ENCODE measurements at regions not wholly inside any gene's neighbourhood (a gene's known extent, or its start where the extent isn't known, plus 50 kb on each side); places are given as distances from the start of the nearest gene placed in this dataset.

- TF ChIP-seq MAX (CRISPR knock-in tag; IDR thresholded peaks at IDR 0.05) = no peak
- no peak for TF ChIP-seq FOXJ3 (CRISPR knock-in tag; IDR thresholded peaks at IDR 0.05)
- TF ChIP-seq POLR2AphosphoS5 (IDR thresholded peaks at IDR 0.05; ENCODE audit: control insufficient read depth, insufficient read depth, low read depth, low read length) = no peak
- no peak for TF ChIP-seq ZNF274 (IDR thresholded peaks at IDR 0.05; ENCODE audit: borderline replicate concordance, low read depth, low read length)
- TF ChIP-seq HIVEP1 (CRISPR knock-in tag; IDR thresholded peaks at IDR 0.05) = no peak
- TF ChIP-seq, protein P1, sequence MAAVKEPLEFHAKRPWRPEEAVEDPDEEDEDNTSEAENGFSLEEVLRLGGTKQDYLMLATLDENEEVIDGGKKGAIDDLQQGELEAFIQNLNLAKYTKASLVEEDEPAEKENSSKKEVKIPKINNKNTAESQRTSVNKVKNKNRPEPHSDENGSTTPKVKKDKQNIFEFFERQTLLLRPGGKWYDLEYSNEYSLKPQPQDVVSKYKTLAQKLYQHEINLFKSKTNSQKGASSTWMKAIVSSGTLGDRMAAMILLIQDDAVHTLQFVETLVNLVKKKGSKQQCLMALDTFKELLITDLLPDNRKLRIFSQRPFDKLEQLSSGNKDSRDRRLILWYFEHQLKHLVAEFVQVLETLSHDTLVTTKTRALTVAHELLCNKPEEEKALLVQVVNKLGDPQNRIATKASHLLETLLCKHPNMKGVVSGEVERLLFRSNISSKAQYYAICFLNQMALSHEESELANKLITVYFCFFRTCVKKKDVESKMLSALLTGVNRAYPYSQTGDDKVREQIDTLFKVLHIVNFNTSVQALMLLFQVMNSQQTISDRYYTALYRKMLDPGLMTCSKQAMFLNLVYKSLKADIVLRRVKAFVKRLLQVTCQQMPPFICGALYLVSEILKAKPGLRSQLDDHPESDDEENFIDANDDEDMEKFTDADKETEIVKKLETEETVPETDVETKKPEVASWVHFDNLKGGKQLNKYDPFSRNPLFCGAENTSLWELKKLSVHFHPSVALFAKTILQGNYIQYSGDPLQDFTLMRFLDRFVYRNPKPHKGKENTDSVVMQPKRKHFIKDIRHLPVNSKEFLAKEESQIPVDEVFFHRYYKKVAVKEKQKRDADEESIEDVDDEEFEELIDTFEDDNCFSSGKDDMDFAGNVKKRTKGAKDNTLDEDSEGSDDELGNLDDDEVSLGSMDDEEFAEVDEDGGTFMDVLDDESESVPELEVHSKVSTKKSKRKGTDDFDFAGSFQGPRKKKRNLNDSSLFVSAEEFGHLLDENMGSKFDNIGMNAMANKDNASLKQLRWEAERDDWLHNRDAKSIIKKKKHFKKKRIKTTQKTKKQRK (IDR thresholded peaks at IDR 0.05; ENCODE audit: borderline replicate concordance, low read depth, low read length) = no peak
- TF ChIP-seq MAFF (IDR thresholded peaks at IDR 0.05; ENCODE audit: low read length) = no peak
- no peak for TF ChIP-seq SP1 (CRISPR knock-in tag; IDR thresholded peaks at IDR 0.05)
- TF ChIP-seq, protein P2, sequence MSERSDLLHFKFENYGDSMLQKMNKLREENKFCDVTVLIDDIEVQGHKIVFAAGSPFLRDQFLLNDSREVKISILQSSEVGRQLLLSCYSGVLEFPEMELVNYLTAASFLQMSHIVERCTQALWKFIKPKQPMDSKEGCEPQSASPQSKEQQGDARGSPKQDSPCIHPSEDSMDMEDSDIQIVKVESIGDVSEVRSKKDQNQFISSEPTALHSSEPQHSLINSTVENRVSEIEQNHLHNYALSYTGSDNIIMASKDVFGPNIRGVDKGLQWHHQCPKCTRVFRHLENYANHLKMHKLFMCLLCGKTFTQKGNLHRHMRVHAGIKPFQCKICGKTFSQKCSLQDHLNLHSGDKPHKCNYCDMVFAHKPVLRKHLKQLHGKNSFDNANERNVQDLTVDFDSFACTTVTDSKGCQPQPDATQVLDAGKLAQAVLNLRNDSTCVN (CRISPR knock-in tag; IDR thresholded peaks at IDR 0.05) = no peak
- TF ChIP-seq HNRNPLL (IDR thresholded peaks at IDR 0.05; ENCODE audit: low read depth, low read length, poor library complexity, severe bottlenecking) = no peak
- TF ChIP-seq, protein P3, sequence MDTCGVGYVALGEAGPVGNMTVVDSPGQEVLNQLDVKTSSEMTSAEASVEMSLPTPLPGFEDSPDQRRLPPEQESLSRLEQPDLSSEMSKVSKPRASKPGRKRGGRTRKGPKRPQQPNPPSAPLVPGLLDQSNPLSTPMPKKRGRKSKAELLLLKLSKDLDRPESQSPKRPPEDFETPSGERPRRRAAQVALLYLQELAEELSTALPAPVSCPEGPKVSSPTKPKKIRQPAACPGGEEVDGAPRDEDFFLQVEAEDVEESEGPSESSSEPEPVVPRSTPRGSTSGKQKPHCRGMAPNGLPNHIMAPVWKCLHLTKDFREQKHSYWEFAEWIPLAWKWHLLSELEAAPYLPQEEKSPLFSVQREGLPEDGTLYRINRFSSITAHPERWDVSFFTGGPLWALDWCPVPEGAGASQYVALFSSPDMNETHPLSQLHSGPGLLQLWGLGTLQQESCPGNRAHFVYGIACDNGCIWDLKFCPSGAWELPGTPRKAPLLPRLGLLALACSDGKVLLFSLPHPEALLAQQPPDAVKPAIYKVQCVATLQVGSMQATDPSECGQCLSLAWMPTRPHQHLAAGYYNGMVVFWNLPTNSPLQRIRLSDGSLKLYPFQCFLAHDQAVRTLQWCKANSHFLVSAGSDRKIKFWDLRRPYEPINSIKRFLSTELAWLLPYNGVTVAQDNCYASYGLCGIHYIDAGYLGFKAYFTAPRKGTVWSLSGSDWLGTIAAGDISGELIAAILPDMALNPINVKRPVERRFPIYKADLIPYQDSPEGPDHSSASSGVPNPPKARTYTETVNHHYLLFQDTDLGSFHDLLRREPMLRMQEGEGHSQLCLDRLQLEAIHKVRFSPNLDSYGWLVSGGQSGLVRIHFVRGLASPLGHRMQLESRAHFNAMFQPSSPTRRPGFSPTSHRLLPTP (IDR thresholded peaks at IDR 0.05; ENCODE audit: borderline replicate concordance, extremely low read depth, insufficient read length) = no peak
Measured at GRCh38 chr2:14358774-14359173, 273.7 kb upstream of the LRATD1 start.
